GM23338 (cell line): ENCODE measurements at regions not wholly inside any gene's neighbourhood (a gene's known extent, or its start where the extent isn't known, plus 50 kb on each side); places are given as distances from the start of the nearest gene placed in this dataset.

Experiments
- ATAC-seq: fragments of 200-7000 bp; cut with Tn5 transposase; 3 replicates; pipeline ENCODE4 v1.9.1; 2020
- DNase-seq: peaks from one replicate; pipeline ENCODE4 v3.0.0-alpha.2; 2015; ENCODE audit warnings: low spot score
- H2AFZ ChIP-seq: fragments of 200-600 bp; sonication (generic); 2 replicates; pipeline ENCODE4 v1.8.0; 2016; ENCODE audit warnings: antibody characterized with exemption, mild to moderate bottlenecking, moderate library complexity
- H3F3A ChIP-seq: fragments of 200-600 bp; sonication (generic); replicated peaks from 2 replicates; pipeline ENCODE4 v1.8.0; 2017; ENCODE audit warnings: antibody characterized with exemption, mixed run types, low read depth
- H3K27ac ChIP-seq: fragments of 200-600 bp; sonication (generic); 2 replicates; pipeline ENCODE4 v1.6.1; 2016; ENCODE audit warnings: low read depth
- H3K27me3 ChIP-seq: fragments of 200-600 bp; sonication (generic); 2 replicates; pipeline ENCODE4 v1.8.0; 2016; ENCODE audit warnings: mild to moderate bottlenecking, mixed run types, moderate library complexity; ENCODE audit not compliant: insufficient read depth
- H3K36me3 ChIP-seq: fragments of 200-600 bp; sonication (generic); 2 replicates; pipeline ENCODE4 v1.8.0; 2016; ENCODE audit warnings: mild to moderate bottlenecking; ENCODE audit not compliant: insufficient read depth
- H3K4me1 ChIP-seq: fragments of 200-600 bp; sonication (generic); 2 replicates; pipeline ENCODE4 v1.8.0; 2016; ENCODE audit warnings: mild to moderate bottlenecking, moderate library complexity; ENCODE audit not compliant: insufficient read depth
- H3K4me2 ChIP-seq: fragments of 200-600 bp; sonication (generic); 2 replicates; pipeline ENCODE4 v1.7.1; 2017; ENCODE audit warnings: mixed run types
- H3K4me3 ChIP-seq: fragments of 200-600 bp; sonication (generic); 2 replicates; pipeline ENCODE4 v1.6.1; 2016; ENCODE audit warnings: mixed run types
- H3K79me2 ChIP-seq: fragments of 200-600 bp; sonication (generic); replicated peaks from 2 replicates; pipeline ENCODE4 v1.8.0; 2017; ENCODE audit warnings: mild to moderate bottlenecking; ENCODE audit not compliant: insufficient read depth
- H3K9me2 ChIP-seq: fragments of 200-600 bp; sonication (generic); 2 replicates; pipeline ENCODE4 v1.8.0; 2017; ENCODE audit not compliant: insufficient read depth
- H4K20me1 ChIP-seq: fragments of 200-600 bp; sonication (generic); replicated peaks from 2 replicates; pipeline ENCODE4 v1.8.0; 2017; ENCODE audit warnings: mild to moderate bottlenecking; ENCODE audit not compliant: insufficient read depth
- H3K27ac Mint-ChIP-seq: 2 replicates; pipeline ENCODE4 v1.8.0; 2020; ENCODE audit warnings: inconsistent platforms, mild to moderate bottlenecking, moderate library complexity, mixed read lengths
- H3K27me3 Mint-ChIP-seq: 3 replicates; pipeline ENCODE4 v1.8.0; 2022; ENCODE audit warnings: low read depth, mild to moderate bottlenecking, moderate library complexity, mixed read lengths, inconsistent platforms; ENCODE audit not compliant: insufficient read depth, poor library complexity
- H3K36me3 Mint-ChIP-seq: 3 replicates; pipeline ENCODE4 v1.8.0; 2021; ENCODE audit warnings: low read depth, mild to moderate bottlenecking, inconsistent platforms, moderate library complexity, mixed read lengths
- H3K4me1 Mint-ChIP-seq: 3 replicates; pipeline ENCODE4 v1.8.0; 2020; ENCODE audit warnings: mild to moderate bottlenecking, inconsistent platforms, mixed read lengths
- H3K4me3 Mint-ChIP-seq: 3 replicates; pipeline ENCODE4 v1.8.0; 2021; ENCODE audit warnings: moderate library complexity, mild to moderate bottlenecking, inconsistent platforms, mixed read lengths
- H3K9me3 Mint-ChIP-seq: 3 replicates; pipeline ENCODE4 v1.8.0; 2020; ENCODE audit warnings: moderate library complexity, mild to moderate bottlenecking, inconsistent platforms, mixed read lengths
- CREB1 ChIP-seq: fragments of 250-450 bp; sonication (Bioruptor Pico); IDR thresholded peaks from 2 replicates; pipeline ENCODE4 v1.5.0; 2020; ENCODE audit warnings: low read depth, mild to moderate bottlenecking, moderate library complexity
- EZH2phosphoT487 ChIP-seq: fragments of 200-600 bp; sonication (generic); IDR thresholded peaks from one replicate; pipeline ENCODE4 v1.8.1; 2018; ENCODE audit warnings: antibody characterized with exemption; ENCODE audit not compliant: unreplicated experiment
- JUNB ChIP-seq: IDR thresholded peaks from one replicate; pipeline ENCODE4 v1.6.1; 2016; ENCODE audit warnings: antibody characterized with exemption; ENCODE audit not compliant: unreplicated experiment
- NANOG ChIP-seq: IDR thresholded peaks from 2 replicates; pipeline ENCODE4 v1.6.1; 2016; ENCODE audit warnings: antibody characterized with exemption, borderline replicate concordance
- ZNF114 ChIP-seq: fragments of 250-450 bp; sonication (Bioruptor Pico); IDR thresholded peaks from 2 replicates; pipeline ENCODE4 v1.5.0; 2020; ENCODE audit warnings: mild to moderate bottlenecking, moderate library complexity
- ZNF331 ChIP-seq: fragments of 250-450 bp; sonication (Bioruptor Pico); IDR thresholded peaks from 2 replicates; pipeline ENCODE4 v1.5.0; 2020; ENCODE audit warnings: low read depth, mild to moderate bottlenecking, moderate library complexity
- TF ChIP-seq, protein P1 (sequence below), 2 experiments: fragments of 200-600 bp in 1 of 2; sonication (generic) in 1 of 2; conservative IDR thresholded peaks; 2 replicates each; pipeline versions ENCODE4 v1.5.1 to v1.6.1; 2016 to 2017; ENCODE audit warnings: antibody characterized with exemption in 2 of 2, low read depth in 2 of 2, mild to moderate bottlenecking in 2 of 2, moderate library complexity in 1 of 2
- TF ChIP-seq, protein P2 (sequence below): fragments of 250-450 bp; sonication (Bioruptor Pico); IDR thresholded peaks from 2 replicates; pipeline ENCODE4 v1.5.0; 2020; ENCODE audit warnings: mild to moderate bottlenecking, moderate library complexity
- TF ChIP-seq, protein P3 (sequence below): IDR thresholded peaks from one replicate; pipeline ENCODE4 v1.6.1; 2018; ENCODE audit warnings: antibody characterized with exemption; ENCODE audit not compliant: unreplicated experiment

DNA sequence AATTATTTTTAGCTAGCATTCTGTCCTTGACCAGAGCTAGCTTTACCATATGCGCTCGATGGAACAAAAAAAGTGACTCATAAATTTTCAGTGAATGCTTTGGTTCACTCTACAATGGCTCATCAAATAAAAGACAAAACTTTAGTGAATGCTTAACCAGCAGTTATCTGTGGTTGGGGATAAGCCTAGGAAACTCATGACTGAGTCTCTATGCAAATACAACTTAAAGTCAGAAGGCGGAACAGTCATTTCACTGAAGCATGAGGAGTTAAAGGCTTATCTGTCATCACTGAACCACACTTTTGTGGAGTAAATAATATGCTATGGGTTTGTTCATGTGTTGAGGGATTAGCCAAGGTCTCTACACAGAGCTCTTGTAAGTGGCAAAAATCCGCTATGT, 308.4 kb downstream of the SQOR start:
- no peak for ATAC-seq
- H2AFZ ChIP-seq: no peak overlapping the region
- H3K4me1 ChIP-seq: peaks cover 11% of the 10 kb centered on the region; the same call in 1 of the 2 replicates
- TF ChIP-seq, protein P1, sequence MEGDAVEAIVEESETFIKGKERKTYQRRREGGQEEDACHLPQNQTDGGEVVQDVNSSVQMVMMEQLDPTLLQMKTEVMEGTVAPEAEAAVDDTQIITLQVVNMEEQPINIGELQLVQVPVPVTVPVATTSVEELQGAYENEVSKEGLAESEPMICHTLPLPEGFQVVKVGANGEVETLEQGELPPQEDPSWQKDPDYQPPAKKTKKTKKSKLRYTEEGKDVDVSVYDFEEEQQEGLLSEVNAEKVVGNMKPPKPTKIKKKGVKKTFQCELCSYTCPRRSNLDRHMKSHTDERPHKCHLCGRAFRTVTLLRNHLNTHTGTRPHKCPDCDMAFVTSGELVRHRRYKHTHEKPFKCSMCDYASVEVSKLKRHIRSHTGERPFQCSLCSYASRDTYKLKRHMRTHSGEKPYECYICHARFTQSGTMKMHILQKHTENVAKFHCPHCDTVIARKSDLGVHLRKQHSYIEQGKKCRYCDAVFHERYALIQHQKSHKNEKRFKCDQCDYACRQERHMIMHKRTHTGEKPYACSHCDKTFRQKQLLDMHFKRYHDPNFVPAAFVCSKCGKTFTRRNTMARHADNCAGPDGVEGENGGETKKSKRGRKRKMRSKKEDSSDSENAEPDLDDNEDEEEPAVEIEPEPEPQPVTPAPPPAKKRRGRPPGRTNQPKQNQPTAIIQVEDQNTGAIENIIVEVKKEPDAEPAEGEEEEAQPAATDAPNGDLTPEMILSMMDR (conservative IDR thresholded peaks at IDR 0.05; ENCODE audit: low read depth in 2 of 2): no peak
- TF ChIP-seq, protein P2, sequence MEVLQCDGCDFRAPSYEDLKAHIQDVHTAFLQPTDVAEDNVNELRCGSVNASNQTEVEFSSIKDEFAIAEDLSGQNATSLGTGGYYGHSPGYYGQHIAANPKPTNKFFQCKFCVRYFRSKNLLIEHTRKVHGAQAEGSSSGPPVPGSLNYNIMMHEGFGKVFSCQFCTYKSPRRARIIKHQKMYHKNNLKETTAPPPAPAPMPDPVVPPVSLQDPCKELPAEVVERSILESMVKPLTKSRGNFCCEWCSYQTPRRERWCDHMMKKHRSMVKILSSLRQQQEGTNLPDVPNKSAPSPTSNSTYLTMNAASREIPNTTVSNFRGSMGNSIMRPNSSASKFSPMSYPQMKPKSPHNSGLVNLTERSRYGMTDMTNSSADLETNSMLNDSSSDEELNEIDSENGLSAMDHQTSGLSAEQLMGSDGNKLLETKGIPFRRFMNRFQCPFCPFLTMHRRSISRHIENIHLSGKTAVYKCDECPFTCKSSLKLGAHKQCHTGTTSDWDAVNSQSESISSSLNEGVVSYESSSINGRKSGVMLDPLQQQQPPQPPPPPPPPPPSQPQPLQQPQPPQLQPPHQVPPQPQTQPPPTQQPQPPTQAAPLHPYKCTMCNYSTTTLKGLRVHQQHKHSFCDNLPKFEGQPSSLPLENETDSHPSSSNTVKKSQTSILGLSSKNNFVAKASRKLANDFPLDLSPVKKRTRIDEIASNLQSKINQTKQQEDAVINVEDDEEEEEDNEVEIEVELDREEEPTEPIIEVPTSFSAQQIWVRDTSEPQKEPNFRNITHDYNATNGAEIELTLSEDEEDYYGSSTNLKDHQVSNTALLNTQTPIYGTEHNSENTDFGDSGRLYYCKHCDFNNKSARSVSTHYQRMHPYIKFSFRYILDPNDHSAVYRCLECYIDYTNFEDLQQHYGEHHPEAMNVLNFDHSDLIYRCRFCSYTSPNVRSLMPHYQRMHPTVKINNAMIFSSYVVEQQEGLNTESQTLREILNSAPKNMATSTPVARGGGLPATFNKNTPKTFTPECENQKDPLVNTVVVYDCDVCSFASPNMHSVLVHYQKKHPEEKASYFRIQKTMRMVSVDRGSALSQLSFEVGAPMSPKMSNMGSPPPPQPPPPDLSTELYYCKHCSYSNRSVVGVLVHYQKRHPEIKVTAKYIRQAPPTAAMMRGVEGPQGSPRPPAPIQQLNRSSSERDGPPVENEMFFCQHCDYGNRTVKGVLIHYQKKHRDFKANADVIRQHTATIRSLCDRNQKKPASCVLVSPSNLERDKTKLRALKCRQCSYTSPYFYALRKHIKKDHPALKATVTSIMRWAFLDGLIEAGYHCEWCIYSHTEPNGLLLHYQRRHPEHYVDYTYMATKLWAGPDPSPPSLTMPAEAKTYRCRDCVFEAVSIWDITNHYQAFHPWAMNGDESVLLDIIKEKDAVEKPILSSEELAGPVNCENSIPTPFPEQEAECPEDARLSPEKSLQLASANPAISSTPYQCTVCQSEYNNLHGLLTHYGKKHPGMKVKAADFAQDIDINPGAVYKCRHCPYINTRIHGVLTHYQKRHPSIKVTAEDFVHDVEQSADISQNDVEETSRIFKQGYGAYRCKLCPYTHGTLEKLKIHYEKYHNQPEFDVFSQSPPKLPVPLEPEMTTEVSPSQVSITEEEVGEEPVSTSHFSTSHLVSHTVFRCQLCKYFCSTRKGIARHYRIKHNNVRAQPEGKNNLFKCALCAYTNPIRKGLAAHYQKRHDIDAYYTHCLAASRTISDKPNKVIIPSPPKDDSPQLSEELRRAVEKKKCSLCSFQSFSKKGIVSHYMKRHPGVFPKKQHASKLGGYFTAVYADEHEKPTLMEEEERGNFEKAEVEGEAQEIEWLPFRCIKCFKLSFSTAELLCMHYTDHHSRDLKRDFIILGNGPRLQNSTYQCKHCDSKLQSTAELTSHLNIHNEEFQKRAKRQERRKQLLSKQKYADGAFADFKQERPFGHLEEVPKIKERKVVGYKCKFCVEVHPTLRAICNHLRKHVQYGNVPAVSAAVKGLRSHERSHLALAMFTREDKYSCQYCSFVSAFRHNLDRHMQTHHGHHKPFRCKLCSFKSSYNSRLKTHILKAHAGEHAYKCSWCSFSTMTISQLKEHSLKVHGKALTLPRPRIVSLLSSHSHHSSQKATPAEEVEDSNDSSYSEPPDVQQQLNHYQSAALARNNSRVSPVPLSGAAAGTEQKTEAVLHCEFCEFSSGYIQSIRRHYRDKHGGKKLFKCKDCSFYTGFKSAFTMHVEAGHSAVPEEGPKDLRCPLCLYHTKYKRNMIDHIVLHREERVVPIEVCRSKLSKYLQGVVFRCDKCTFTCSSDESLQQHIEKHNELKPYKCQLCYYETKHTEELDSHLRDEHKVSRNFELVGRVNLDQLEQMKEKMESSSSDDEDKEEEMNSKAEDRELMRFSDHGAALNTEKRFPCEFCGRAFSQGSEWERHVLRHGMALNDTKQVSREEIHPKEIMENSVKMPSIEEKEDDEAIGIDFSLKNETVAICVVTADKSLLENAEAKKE (CRISPR knock-in tag): no peak
- no peak for TF ChIP-seq ZNF331 (CRISPR knock-in tag)
- no peak for TF ChIP-seq CREB1
- no peak for TF ChIP-seq JUNB
- TF ChIP-seq EZH2phosphoT487: no peak
- no peak for TF ChIP-seq ZNF114 (CRISPR knock-in tag)
- TF ChIP-seq NANOG: no peak
- TF ChIP-seq, protein P3, sequence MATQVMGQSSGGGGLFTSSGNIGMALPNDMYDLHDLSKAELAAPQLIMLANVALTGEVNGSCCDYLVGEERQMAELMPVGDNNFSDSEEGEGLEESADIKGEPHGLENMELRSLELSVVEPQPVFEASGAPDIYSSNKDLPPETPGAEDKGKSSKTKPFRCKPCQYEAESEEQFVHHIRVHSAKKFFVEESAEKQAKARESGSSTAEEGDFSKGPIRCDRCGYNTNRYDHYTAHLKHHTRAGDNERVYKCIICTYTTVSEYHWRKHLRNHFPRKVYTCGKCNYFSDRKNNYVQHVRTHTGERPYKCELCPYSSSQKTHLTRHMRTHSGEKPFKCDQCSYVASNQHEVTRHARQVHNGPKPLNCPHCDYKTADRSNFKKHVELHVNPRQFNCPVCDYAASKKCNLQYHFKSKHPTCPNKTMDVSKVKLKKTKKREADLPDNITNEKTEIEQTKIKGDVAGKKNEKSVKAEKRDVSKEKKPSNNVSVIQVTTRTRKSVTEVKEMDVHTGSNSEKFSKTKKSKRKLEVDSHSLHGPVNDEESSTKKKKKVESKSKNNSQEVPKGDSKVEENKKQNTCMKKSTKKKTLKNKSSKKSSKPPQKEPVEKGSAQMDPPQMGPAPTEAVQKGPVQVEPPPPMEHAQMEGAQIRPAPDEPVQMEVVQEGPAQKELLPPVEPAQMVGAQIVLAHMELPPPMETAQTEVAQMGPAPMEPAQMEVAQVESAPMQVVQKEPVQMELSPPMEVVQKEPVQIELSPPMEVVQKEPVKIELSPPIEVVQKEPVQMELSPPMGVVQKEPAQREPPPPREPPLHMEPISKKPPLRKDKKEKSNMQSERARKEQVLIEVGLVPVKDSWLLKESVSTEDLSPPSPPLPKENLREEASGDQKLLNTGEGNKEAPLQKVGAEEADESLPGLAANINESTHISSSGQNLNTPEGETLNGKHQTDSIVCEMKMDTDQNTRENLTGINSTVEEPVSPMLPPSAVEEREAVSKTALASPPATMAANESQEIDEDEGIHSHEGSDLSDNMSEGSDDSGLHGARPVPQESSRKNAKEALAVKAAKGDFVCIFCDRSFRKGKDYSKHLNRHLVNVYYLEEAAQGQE: no peak
- H3K9me2 ChIP-seq: no peaks in the 10 kb centered on the region
- Mint-ChIP-seq H3K9me3 (peaks cover 71% of the 10 kb centered on the region), H3K27me3 (no peaks in the 10 kb centered on the region), H3K27ac (no peak overlapping the region), H3K36me3 (peaks cover 6% of the 10 kb centered on the region; the same call in 2 of the 3 replicates), H3K4me1 (no peaks in the 10 kb centered on the region; the same call in 2 of the 3 replicates), H3K4me3 (no peak overlapping the region)
- H3F3A ChIP-seq: no peaks in the 10 kb centered on the region
- no peaks in the 10 kb centered on the region for H3K27me3 ChIP-seq
- H3K36me3 ChIP-seq: no peaks in the 10 kb centered on the region
- no peak overlapping the region for H3K27ac ChIP-seq
- H3K4me2 ChIP-seq: no peak overlapping the region
- no peaks in the 10 kb centered on the region for H3K79me2 ChIP-seq
- H4K20me1 ChIP-seq: no peaks in the 10 kb centered on the region
- no peak for DNase-seq
- no peak overlapping the region for H3K4me3 ChIP-seq
